ENCODE measurements at regions not wholly inside any gene's neighbourhood (a gene's known extent, or its start where the extent isn't known, plus 50 kb on each side); places are given as distances from the start of the nearest gene placed in this dataset.

DNA sequence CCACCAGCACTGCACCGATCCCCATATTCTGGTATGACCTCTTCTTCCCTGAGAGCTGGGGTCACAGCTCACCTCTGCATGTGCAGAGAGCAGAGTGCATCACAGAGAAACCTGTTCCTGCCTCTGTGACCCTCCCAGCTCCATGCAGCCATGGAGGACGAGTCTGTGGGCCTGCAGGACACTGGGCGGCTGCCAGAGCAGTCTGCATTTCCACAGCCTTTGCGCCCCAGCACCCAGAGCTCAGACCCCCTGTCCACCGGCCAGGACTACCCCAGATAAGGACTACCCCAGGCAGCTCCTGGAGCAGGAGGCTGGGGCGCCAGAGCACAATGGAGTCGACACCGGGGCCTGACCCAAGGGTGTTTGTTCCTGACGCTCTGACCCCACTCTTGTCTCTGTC lies 308.1 kb upstream of the IRX1 start:
- 66% methylated on average over 4 of the region's 9 CpGs for WGBS (ENCODE audit: insufficient coverage)
- ChIA-PET POLR2A (interaction anchor here (0.6 kb wide), 1 partner anchor 427 kb away, joined by 3 read pairs; no protein-coding TSS in a partner anchor), CTCF (interaction anchor here (0.6 kb wide), 1 partner anchor 738 kb away, joined by 3 read pairs; no protein-coding TSS in a partner anchor)
- Histone ChIP-seq H3K4me1 (ENCODE audit: control extremely low read depth in 1 of 4, control insufficient read depth in 4 of 4, insufficient read depth in 4 of 4, low read length in 3 of 4) (no peaks in the 10 kb centered on the region), H3K27ac (ENCODE audit: insufficient read depth in 1 of 2, low read depth in 1 of 2, low read length in 2 of 2, poor library complexity in 1 of 2, severe bottlenecking in 2 of 2) (no peak overlapping the region), H3K9me3 (ENCODE audit: control extremely low read depth in 1 of 5, control insufficient read depth in 4 of 5, insufficient read depth in 2 of 5, low read depth in 1 of 5, low read length in 4 of 5) (peaks cover 0 to 5% (median 0%) of the 10 kb centered on the region in 5 experiments), H3K4me3 (ENCODE audit: control insufficient read depth in 1 of 7, extremely low read depth in 1 of 7, insufficient read depth in 4 of 7, low read depth in 2 of 7, low read length in 6 of 7) (no peak overlapping the region), H3K36me3 (ENCODE audit: control insufficient read depth in 4 of 4, insufficient read depth in 4 of 4, low read length in 3 of 4) (no peaks in the 10 kb centered on the region), H3K27me3 (replicated peaks in 2 of 5; ENCODE audit: control insufficient read depth in 4 of 5, insufficient read depth in 5 of 5, low read length in 4 of 5) (no peaks in the 10 kb centered on the region)
- DNase-seq = no peak

- DNase-seq = no peak
- WGBS (ENCODE audit: insufficient coverage) = 95% methylated on average over 13 of the region's 13 CpGs
- ChIA-PET POLR2A (no interaction called here), CTCF (no interaction called here)
- Histone ChIP-seq H3K36me3 (ENCODE audit: control insufficient read depth in 4 of 4, insufficient read depth in 4 of 4, low read length in 3 of 4) (no peaks in the 10 kb centered on the region), H3K9me3 (ENCODE audit: control extremely low read depth in 1 of 5, control insufficient read depth in 4 of 5, insufficient read depth in 2 of 5, low read depth in 1 of 5, low read length in 4 of 5) (peaks cover 0 to 5% (median 0%) of the 10 kb centered on the region in 5 experiments), H3K27me3 (replicated peaks in 2 of 5; ENCODE audit: control insufficient read depth in 4 of 5, insufficient read depth in 5 of 5, low read length in 4 of 5) (no peaks in the 10 kb centered on the region), H3K4me3 (ENCODE audit: control insufficient read depth in 1 of 7, extremely low read depth in 1 of 7, insufficient read depth in 4 of 7, low read depth in 2 of 7, low read length in 6 of 7) (no peak overlapping the region), H3K27ac (ENCODE audit: insufficient read depth in 1 of 2, low read depth in 1 of 2, low read length in 2 of 2, poor library complexity in 1 of 2, severe bottlenecking in 2 of 2) (no peak overlapping the region), H3K4me1 (ENCODE audit: control extremely low read depth in 1 of 4, control insufficient read depth in 4 of 4, insufficient read depth in 4 of 4, low read length in 3 of 4) (no peaks in the 10 kb centered on the region)
Observed at GRCh38 chr5:3285621-3286020, 310.0 kb upstream of the IRX1 start.

DNA sequence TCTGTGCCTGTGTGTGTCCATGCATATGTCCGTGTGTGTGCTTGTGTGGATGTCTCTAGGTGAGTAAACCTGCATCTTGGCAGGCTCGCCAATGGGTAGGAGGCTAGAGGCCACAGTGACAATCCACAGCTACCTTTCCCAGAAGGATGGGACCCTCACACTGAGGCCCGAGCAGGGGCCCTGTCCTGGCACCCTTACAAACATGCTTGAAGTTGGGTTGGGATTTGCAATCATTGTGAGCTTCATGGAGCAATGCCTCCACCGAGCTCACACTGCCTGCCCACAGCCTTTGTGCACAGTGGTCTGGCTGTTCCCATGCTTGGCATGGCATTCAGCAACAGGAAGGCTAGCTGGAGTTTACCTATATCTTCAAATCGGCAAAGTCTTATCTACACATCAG lies 311.1 kb upstream of the IRX1 start:
- no peaks in the 10 kb centered on the region for H3K27me3 ChIP-seq (replicated peaks in 2 of 5; ENCODE audit: control insufficient read depth in 4 of 5, insufficient read depth in 5 of 5, low read length in 4 of 5)
- WGBS (ENCODE audit: insufficient coverage) = 87% methylated on average over 4 of the region's 5 CpGs
- H3K4me1 ChIP-seq (ENCODE audit: control extremely low read depth in 1 of 4, control insufficient read depth in 4 of 4, insufficient read depth in 4 of 4, low read length in 3 of 4) = no peaks in the 10 kb centered on the region
- POLR2A ChIA-PET = no interaction called here
- H3K9me3 ChIP-seq (ENCODE audit: control extremely low read depth in 1 of 5, control insufficient read depth in 4 of 5, insufficient read depth in 2 of 5, low read depth in 1 of 5, low read length in 4 of 5) = peaks cover 0 to 5% (median 0%) of the 10 kb centered on the region in 5 experiments
- no peaks in the 10 kb centered on the region for H3K36me3 ChIP-seq (ENCODE audit: control insufficient read depth in 4 of 4, insufficient read depth in 4 of 4, low read length in 3 of 4)
- CTCF ChIA-PET = no interaction called here
- no peak overlapping the region for H3K4me3 ChIP-seq (ENCODE audit: control insufficient read depth in 1 of 7, extremely low read depth in 1 of 7, insufficient read depth in 4 of 7, low read depth in 2 of 7, low read length in 6 of 7)
- no peak for DNase-seq
- H3K27ac ChIP-seq (ENCODE audit: insufficient read depth in 1 of 2, low read depth in 1 of 2, low read length in 2 of 2, poor library complexity in 1 of 2, severe bottlenecking in 2 of 2) = no peak overlapping the region

DNA sequence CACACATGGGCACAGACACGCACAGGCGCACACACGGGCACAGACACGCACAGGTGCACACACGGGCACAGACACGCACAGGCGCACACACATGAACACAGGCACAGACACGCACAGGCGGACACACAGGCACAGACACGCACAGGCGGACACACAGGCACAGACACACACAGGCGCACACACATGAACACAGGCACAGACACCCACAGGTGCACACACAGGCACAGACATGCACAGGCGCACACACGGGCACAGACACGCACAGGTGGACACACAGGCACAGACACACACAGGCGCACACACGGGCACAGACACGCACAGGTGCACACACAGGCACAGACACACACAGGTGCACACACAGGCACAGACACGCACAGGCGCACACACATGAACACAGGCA lies 312.8 kb upstream of the IRX1 start:
- peaks cover 0 to 5% (median 0%) of the 10 kb centered on the region in 5 experiments for H3K9me3 ChIP-seq (ENCODE audit: control extremely low read depth in 1 of 5, control insufficient read depth in 4 of 5, insufficient read depth in 2 of 5, low read depth in 1 of 5, low read length in 4 of 5)
- POLR2A ChIA-PET = no interaction called here
- H3K27ac ChIP-seq (ENCODE audit: insufficient read depth in 1 of 2, low read depth in 1 of 2, low read length in 2 of 2, poor library complexity in 1 of 2, severe bottlenecking in 2 of 2) = no peak overlapping the region
- H3K4me1 ChIP-seq (ENCODE audit: control extremely low read depth in 1 of 4, control insufficient read depth in 4 of 4, insufficient read depth in 4 of 4, low read length in 3 of 4) = no peaks in the 10 kb centered on the region
- DNase-seq = no peak
- CTCF ChIA-PET = no interaction called here
- no peaks in the 10 kb centered on the region for H3K36me3 ChIP-seq (ENCODE audit: control insufficient read depth in 4 of 4, insufficient read depth in 4 of 4, low read length in 3 of 4)
- H3K4me3 ChIP-seq (ENCODE audit: control insufficient read depth in 1 of 7, extremely low read depth in 1 of 7, insufficient read depth in 4 of 7, low read depth in 2 of 7, low read length in 6 of 7) = no peak overlapping the region
- WGBS (ENCODE audit: insufficient coverage) = 93% methylated on average over 18 of the region's 20 CpGs
- no peaks in the 10 kb centered on the region for H3K27me3 ChIP-seq (replicated peaks in 2 of 5; ENCODE audit: control insufficient read depth in 4 of 5, insufficient read depth in 5 of 5, low read length in 4 of 5)

DNA sequence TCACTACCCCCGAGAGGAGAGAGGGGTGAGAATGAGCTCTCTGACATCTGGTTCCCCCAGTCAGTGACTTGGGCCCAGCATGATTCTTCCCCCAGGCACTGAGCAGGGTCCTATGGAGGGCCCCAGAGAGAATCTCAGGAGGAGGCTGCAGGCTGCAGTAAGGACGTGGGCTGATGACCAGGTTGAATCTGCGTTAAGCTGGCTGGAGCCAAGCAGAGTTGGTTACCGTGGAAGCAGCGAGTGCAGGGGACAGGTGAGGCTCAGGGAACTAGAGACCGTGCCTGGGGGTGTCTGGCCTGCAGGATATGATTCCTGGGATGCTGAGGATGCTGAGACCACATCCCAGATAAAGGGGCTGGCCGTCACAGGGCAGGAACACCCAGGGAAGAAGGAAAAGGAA lies 314.3 kb upstream of the IRX1 start:
- ChIA-PET POLR2A (no interaction called here), CTCF (interaction anchor here (1.3 kb wide), 1 partner anchor 18 kb away, joined by 3 read pairs; no protein-coding TSS in a partner anchor)
- H3K4me3 ChIP-seq (ENCODE audit: control insufficient read depth in 1 of 7, extremely low read depth in 1 of 7, insufficient read depth in 4 of 7, low read depth in 2 of 7, low read length in 6 of 7) = no peak overlapping the region
- DNase-seq = no peak
- WGBS (ENCODE audit: insufficient coverage) = 70% methylated on average over 7 of the region's 7 CpGs
- H3K27ac ChIP-seq (ENCODE audit: insufficient read depth in 1 of 2, low read depth in 1 of 2, low read length in 2 of 2, poor library complexity in 1 of 2, severe bottlenecking in 2 of 2) = no peak overlapping the region
- no peaks in the 10 kb centered on the region for H3K36me3 ChIP-seq (ENCODE audit: control insufficient read depth in 4 of 4, insufficient read depth in 4 of 4, low read length in 3 of 4)
- H3K27me3 ChIP-seq (replicated peaks in 2 of 5; ENCODE audit: control insufficient read depth in 4 of 5, insufficient read depth in 5 of 5, low read length in 4 of 5) = no peaks in the 10 kb centered on the region
- H3K9me3 ChIP-seq (ENCODE audit: control extremely low read depth in 1 of 5, control insufficient read depth in 4 of 5, insufficient read depth in 2 of 5, low read depth in 1 of 5, low read length in 4 of 5) = peaks cover 0 to 5% (median 0%) of the 10 kb centered on the region in 5 experiments
- H3K4me1 ChIP-seq (ENCODE audit: control extremely low read depth in 1 of 4, control insufficient read depth in 4 of 4, insufficient read depth in 4 of 4, low read length in 3 of 4) = no peaks in the 10 kb centered on the region

DNA sequence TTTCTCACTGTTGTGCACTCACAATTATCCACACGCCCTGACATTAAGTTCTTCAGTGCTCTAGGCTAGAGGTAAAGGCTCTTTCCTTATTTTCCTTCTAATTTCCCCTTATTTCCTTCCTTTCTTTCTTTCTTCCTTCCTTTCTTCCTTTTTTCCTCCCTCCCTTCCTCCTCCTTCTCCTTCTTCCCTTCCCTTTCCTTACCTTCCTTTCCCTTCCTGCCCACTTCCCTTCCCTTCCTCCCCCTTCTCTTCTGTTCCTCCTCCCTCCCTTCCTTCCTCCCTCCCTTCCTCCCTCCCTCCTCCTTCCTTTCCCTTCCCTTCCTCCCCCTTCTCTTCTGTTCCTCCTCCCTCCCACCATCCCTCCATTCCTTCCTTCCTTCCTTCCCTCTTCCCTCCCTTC lies 317.0 kb upstream of the IRX1 start:
- CTCF ChIA-PET = no interaction called here

GRCh38 chr5:3277590-3278196 lies 317.9 kb upstream of the IRX1 start:
- H3K27ac ChIP-seq (ENCODE audit: insufficient read depth in 1 of 2, low read depth in 1 of 2, low read length in 2 of 2, poor library complexity in 1 of 2, severe bottlenecking in 2 of 2) = no peak overlapping the region
- no peaks in the 10 kb centered on the region for H3K4me1 ChIP-seq (ENCODE audit: control extremely low read depth in 1 of 4, control insufficient read depth in 4 of 4, insufficient read depth in 4 of 4, low read length in 3 of 4)
- no peak for DNase-seq
- no peak overlapping the region for H3K4me3 ChIP-seq (ENCODE audit: control insufficient read depth in 1 of 7, extremely low read depth in 1 of 7, insufficient read depth in 4 of 7, low read depth in 2 of 7, low read length in 6 of 7)
- 50% methylated on average over 1 of the region's 6 CpGs for WGBS (ENCODE audit: insufficient coverage)
- H3K36me3 ChIP-seq (ENCODE audit: control insufficient read depth in 4 of 4, insufficient read depth in 4 of 4, low read length in 3 of 4) = no peaks in the 10 kb centered on the region
- H3K27me3 ChIP-seq (replicated peaks in 2 of 5; ENCODE audit: control insufficient read depth in 4 of 5, insufficient read depth in 5 of 5, low read length in 4 of 5) = no peaks in the 10 kb centered on the region
- peaks cover 0 to 2% (median under 1%) of the 10 kb centered on the region in 5 experiments for H3K9me3 ChIP-seq (ENCODE audit: control extremely low read depth in 1 of 5, control insufficient read depth in 4 of 5, insufficient read depth in 2 of 5, low read depth in 1 of 5, low read length in 4 of 5)
- POLR2A ChIA-PET = no interaction called here
- CTCF ChIA-PET = no interaction called here

More for the DNA sequence above, 317.0 kb upstream of the IRX1 start:
- DNase-seq = no peak
- 44% methylated on average over 1 of the region's 1 CpG for WGBS (ENCODE audit: insufficient coverage)
- Histone ChIP-seq H3K4me1 (ENCODE audit: control extremely low read depth in 1 of 4, control insufficient read depth in 4 of 4, insufficient read depth in 4 of 4, low read length in 3 of 4) (no peaks in the 10 kb centered on the region), H3K36me3 (ENCODE audit: control insufficient read depth in 4 of 4, insufficient read depth in 4 of 4, low read length in 3 of 4) (no peaks in the 10 kb centered on the region), H3K4me3 (ENCODE audit: control insufficient read depth in 1 of 7, extremely low read depth in 1 of 7, insufficient read depth in 4 of 7, low read depth in 2 of 7, low read length in 6 of 7) (no peak overlapping the region), H3K27ac (ENCODE audit: insufficient read depth in 1 of 2, low read depth in 1 of 2, low read length in 2 of 2, poor library complexity in 1 of 2, severe bottlenecking in 2 of 2) (no peak overlapping the region), H3K9me3 (ENCODE audit: control extremely low read depth in 1 of 5, control insufficient read depth in 4 of 5, insufficient read depth in 2 of 5, low read depth in 1 of 5, low read length in 4 of 5) (peaks cover 0 to 5% (median 2%) of the 10 kb centered on the region in 5 experiments), H3K27me3 (replicated peaks in 2 of 5; ENCODE audit: control insufficient read depth in 4 of 5, insufficient read depth in 5 of 5, low read length in 4 of 5) (no peaks in the 10 kb centered on the region)
- POLR2A ChIA-PET = no interaction called here
